Suppressor macrophage treated with lipopolysaccharide for 1 hour (primary cell): ENCODE measurements at regions not wholly inside any gene's neighbourhood (a gene's known extent, or its start where the extent isn't known, plus 50 kb on each side); places are given as distances from the start of the nearest gene placed in this dataset.

Experiments
- DNase-seq, 3 donors: peaks; one replicate each; pipeline ENCODE4 v3.0.0-alpha.2; 2020 to 2022

DNA sequence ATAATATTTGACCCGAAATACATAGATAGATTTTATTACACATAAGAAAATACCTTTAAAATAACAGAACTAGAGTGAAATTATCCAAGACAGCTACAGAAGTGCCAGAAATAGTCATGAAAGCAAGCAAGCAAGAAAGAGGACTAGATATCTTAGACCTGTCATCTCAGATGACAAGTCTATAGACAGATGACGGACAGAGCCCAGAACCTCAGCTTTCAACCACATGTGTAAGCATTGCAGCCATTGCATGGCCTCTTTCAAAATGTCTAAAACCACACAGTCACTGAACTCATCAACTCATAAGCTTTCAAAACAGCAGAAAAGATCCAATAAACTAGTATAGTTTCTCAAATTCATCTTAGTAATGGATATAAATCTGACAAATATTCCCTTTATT is 59.8 kb upstream of the FHIT start:
- no peak for DNase-seq

DNA sequence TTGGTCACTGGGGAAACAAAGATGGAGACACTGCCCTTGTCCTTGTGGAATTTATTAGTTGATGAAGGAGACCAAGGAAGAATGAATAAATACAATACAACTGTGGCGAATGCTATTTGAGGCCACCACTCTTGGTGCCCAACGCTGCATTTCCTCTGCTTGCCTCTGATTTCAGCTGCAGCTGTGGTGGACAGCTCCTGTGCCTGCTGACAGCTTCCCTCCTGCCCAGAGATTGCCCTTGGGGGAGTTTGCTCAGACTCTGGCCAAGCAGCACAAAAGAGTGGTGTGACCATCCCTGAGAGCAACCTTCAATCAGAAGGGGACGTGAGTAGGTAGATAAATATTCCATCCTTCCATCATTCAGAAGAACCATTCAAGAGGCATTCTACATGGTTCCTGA is 64.6 kb upstream of the FHIT start:
- DNase-seq, result no peak

DNA sequence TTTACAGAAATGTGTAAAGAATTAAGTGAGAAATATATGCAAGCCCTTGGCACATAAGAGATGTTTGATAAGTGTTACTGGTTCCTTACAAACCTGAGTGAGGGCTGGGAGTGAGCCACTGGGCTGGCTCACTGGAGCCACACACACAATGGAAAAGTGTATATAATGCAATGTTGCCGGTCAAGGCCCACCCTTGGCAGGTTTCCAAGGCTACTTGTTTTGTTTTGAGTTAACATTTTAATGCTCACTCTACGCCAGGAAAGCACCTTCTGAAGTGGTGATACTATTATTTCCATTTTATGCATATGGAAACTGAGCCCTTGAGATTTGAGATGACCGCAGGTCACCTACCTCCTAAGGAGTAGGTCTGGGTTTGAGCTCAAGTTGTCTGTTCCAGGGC is 71.8 kb upstream of the FHIT start:
- no peak for DNase-seq

DNA sequence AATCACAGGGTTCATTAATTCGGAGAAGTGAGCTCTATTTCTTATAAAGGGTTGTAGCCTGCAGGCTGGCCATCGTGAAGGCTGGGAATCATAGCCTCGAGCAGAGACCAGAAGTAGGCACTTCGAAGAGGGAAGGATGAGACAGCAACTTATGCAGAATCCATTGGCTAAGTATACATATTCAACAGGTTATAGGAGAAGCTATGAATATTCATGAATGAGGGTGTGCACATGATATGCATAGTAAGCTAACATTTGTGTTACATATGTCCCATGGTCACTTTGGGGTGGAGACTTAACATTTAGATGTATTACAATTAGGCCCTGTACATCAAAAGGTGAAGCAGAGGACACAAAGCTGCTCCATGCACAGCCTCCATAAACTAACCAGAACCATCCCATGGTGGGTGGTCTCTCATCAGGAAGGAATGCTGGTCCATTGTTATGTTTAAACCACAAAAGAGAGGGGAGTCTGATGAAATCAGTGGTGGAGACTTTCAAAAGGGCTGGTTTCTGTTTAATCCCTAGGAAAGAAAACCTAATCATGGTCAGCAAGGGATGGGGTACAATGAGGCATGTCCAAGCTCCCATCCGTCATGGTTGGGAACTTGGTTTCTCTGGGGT is 80.8 kb upstream of the FHIT start:
- no peak for DNase-seq

DNA sequence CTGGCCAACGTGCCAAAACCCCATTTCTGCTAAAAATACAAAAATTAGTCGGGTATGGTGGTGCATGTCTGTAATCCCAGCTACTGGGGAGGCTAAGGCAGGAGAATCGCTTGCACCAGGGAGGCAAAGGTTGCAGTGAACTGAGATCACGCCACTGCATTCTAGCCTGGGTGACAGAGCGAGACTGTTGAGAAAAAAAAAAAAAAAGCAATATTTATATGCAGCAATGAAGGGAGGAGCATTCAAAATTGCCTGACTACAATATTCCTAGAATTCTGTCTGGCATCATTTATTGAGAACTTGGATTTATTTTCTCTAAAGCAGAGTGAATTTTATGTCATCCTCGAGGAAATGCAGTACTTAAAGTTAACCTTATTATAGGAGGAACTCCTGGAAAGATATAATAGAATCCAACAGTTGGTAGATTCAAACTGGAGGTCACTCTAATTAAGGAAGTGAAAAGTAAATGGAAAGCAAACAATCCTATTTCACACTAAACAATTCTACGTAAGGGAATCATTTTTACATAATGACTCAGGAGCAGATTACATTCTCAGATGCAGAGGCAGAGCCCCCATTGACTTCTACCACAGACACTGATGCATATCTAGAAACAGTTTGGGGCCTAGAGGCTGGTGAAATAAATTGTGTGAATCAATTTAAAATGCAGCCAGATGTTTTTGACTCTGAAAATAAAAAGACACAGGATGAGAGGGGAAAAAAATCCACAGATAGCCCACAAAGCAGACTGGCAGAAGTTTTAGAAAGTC is 82.1 kb upstream of the FHIT start:
- peak in 1 of 3 donors; percentile 20 for DNase-seq

DNA sequence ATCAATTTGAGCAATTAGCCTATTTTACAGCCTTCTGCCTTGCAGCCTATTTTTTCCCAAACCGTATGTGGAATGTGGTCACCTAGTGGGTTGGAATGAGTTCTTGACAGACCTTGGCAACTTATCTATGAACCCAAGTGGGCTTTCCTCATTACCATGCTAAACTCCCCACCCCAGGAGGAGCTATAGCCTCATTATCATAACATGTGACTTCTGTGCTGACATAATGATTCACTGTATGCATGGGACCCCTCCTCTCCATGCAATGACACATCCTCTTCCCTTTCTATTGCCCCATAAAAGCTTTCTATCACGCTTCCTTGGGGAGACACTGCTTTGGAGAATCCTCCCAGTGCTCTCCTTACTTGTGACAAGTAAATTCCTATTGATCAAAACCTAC is 83.5 kb upstream of the FHIT start:
- DNase-seq, result no peak

DNA sequence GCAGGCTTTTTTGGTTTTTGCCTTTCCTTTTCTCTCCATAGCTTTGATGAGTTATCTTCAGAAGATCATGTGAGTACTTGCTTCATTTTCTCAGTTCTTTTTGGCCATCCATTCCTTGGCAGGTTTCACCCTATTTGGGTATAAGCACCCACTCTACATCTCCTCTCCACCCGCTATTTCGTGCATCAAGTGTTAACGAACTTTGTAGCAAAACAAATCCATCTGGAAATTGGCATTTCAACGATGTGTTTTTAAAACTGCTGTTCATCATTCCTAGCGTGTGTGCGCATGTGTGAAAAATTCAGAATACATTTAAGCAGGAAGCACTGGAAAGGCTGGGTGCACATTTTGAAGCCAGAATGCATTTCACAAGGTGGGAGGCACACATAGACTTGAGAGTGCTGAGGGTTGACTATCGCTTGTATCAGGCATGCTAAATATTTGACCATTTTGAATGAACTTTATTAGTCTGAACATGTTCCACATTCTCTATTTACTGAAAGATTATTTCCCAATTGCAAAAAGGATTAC is 89.7 kb upstream of the FHIT start:
- no peak for DNase-seq

DNA sequence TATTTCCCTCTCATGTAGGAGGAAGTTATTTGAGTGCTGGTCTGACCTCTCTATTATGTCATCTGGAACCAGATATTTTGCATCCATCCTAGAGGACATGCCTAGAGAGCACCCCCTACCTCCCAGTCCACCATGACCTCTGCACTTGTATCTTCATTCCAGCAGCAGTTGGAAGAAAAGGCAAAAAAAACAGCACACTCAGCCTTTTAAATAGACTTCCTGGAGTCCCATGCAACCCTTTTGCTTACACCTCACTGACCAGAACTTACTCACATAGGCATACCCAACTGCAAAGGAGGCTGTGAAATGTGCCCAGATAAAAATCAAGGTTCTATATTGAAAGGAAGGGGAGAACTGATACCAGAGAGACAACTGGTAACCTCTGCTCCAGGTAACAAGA is 92.3 kb upstream of the FHIT start:
- peak in 2 of 3 donors; percentile 11 to 13 for DNase-seq

DNA sequence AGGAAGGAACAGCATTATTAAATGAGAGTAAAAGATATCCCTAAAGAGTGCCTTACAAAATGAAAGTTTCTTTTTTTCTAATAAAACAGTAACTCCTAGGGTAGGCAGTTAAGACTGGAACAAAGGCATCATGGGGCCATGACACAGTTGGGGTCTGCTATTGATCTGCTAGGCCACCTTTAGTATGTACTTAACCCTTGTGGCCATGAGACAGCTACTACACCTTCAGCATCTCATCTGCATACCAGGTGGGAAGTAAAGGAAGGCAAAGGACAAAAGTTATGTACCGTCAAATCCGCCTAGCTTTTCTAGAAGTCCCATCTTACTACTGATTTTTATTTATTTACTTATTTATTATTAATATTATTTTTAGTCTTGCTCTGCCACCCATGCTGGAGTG is 93.8 kb upstream of the FHIT start:
- DNase-seq, result no peak

DNA sequence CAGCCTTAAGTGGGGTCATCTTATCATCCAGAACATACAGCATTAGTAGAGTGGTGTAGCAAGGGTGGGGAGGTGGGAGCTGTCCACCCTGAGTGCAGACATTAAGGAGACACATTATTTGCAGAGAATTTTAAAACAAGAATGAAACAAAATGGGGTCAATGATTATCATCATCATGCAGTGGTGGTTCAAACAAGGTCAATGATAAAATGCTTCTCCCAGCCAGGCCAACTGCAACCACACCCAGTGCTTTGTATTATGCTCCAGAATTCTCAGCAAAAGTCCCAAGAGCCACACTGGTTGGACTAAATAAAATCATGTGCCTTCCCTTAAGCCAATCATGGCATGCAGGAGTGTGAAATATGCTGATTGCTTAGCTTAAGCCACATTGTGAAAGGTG is 96.7 kb upstream of the FHIT start:
- DNase-seq, result no peak

DNA sequence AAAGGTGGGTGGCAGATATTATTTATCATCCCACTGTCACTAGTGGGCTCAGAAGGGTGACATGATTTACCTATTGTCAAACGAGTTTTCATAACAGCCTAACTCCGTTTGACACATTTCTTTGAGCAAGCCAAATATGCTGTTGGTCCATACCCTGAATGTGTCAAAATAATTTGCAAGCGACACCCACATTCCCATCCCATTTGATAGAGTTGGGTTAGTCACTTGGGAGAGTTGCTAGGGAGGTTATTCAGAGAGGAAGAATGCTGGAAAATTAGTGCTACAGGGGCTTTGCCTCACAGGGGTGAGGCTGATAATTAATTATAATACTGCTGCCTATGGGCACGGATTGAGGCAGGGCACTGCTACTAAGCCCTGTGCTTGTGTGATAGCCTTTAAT is 98.5 kb upstream of the FHIT start:
- DNase-seq, result no peak

DNA sequence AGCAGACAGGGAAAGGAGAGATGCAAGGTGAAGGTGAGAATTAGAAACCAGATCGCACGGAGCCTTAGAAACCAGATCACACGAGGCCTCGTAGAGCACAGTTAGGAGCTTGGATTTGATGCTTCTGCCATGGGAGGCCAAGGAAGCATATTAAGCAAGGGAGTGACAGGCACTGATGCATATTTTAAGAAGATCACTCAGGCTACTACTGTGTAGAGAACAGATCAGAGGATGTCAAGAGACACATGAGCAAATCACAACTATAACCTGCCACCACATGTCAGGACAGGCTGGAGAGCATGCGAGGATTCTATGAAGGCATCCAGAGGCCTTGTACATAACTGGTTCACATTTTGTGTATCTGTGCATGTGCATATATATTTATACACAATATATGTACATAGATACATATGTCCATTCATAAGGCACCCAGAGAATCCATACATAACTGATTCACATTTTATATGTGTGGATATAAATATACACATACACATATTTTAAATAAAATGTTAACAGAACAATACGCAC is 99.6 kb upstream of the FHIT start:
- no peak for DNase-seq

DNA sequence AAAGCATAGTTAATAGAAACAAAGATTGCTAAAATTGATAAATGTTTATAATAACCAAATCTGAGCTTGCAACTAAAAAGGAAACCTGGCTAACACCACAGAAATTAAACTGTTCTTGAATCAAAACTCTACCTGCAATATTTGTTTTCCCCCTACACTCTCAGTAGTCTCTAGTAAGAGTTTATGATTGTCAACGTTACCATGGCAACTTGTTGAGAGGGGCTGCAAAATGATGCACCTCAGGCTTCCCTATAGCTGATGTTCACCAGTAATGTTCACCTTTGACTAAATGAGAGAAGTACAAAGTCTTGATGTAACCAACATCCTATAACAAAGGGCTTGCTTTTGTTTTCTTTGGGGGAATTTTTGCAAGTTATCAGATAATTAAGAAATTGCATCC is 101.1 kb upstream of the FHIT start:
- DNase-seq, result no peak

DNA sequence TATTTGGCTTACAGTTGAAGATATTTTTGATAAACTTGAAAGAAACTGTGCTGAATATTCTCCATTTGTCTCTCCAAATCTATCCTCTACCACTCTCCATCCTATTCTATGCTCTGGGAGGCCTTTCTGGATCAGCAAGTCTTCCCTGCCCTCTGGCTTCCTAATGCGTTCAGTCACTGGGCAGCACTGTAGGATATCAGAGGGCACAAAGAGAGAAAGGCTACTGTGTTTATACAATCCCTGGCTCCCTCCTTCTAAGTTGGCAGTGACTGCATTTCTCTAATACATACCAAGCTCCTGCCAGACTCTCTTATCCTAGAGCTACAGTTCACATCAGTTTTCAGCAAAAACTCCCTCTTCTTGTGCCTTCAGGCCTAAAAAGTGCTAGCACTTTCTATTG is 102.1 kb upstream of the FHIT start:
- DNase-seq, result no peak

DNA sequence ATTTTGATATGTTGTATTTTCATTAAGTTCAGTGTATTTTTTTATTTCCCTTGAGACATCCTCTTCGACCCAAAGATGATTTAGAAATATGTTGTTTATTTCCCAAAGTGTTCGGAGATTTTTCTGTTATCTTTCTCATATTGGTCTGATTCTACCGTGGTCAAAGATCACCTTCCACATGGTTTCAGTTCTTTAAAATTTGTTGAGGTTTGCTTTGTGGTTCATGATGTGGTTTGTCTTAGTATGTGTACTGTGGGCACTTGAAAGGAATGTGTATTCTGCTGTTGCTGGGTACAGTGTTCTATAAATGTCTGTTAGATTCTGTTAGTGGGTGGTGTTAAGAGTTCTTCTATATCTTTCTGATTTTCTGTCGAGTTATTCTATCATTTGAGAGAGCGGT is 103.4 kb upstream of the FHIT start:
- DNase-seq, result no peak

DNA sequence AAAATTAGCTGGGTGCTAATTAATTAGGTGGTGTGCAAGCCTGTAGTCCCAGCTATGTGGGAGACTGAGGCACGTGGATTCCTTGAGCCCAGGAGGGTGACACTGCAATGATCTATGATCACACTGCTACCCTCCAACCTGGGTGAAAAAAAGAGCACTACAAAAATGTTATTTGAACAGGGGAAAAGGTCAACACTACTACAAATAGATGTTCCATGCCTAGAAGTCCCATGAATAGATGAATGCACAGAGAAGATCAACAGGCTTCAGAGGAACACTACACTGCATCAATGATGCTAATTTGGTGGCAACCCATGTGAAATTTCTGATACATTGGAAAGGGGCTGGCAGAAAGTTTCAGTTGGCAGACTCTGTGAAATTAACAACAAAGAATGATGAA is 105.4 kb upstream of the FHIT start:
- no peak for DNase-seq

DNA sequence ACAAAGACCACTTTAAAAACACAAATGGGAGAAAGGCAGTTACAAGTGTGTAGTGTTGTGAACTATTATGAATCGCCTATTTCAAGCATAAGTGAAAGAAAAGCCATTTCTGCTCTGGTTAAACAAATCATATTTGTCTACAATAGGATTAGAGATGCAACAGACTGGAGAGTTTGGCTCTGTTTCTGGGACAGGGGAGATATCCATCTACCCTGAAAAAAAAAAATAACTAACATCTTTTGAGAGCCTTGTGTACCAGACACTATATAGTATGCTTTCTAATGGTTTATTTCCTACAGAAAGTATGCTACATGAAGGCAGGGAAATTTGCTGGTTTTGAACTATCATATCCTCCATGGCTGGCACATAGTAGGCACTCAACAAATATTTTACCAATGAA is 106.7 kb upstream of the FHIT start:
- no peak for DNase-seq

DNA sequence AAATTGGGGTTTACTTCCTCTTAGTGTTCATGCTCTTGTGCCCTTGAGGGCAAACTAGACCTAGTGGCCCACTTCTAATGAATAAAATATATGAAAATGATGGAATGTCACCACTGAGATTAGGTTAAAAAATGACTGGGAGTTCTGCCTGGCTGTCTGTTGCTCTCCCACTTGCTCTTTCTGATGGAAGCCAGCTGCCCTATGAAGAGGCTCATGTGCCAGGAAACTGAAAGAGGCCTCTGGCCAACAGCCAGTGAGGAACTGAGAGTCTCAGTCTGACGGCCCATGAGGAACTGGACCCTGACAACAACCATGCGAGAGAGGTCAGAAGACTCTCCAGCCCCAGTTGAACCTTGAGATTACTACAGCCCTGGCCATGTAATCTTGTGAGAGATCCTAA is 107.1 kb upstream of the FHIT start:
- peak; percentile 78 to 82 (median 82) for DNase-seq

DNA sequence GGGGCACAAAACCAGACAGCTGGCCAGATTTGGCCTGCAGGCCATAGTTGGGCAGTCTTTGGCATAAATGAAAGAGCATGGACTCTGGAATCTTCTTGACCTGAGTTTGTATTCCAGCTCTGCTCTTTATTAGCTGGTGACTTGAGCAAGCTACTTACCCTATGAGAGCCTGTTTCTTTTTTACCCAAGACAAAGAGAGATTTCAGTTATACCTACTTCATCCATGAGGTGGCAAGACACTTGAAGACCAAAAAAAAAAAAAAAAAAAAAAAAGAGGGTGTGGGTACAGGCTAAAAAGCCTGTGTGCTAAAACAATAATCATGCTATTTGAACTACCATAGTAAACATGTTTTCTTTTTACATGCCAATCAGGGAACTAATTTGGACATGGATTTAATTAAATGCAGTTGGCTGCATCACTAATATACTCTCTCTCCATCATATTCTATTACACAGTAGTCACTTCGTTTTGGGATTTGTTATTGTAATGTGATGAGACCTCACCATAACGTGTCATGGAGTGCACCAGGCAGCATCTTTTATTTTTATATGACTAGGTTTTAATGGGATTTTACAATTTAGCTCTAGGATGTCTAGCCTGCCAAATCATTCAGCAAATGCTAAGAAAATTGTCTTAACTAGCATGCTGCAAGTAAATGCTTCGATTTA is 109.2 kb upstream of the FHIT start:
- no peak for DNase-seq

DNA sequence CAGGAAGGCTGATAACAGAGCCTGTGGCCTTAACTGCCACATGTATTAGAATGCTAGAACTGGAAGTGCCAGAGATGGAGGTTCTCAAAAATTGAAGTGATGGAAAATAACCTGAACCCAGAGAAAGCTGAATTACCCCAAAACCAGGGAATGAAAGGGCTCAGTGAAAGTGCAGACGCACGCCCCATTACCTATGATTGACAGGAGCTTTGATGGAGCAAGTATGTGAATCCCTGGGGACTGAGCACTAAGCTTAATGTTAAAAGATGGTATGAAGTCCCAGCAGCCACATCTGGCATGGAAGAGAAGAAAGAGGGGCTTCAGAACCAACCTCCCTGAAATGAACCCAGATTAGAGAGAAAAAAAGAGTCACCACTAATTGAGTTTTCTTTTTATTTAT is 118.4 kb upstream of the FHIT start:
- DNase-seq, result no peak

DNA sequence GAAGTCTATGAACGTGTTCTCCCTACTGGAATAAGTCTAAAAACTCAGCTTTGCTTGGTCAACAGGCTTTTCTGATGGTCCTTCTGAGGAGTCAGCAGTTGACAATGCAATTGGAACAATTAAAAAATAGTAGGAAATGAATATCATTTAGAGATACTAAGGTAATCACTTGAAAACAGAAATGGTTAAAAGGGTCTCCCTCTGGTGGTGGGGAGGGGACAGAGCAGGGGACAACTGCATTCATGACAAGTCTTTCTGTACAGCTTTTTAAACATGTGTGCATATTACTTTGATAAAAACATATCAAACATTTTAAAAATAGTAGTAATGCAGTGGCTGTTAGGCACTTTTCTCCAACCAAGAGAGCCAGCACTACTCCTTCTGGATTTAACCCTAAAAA is 119.9 kb upstream of the FHIT start:
- DNase-seq, result peak in 2 of 3 donors; percentile 18 to 28

DNA sequence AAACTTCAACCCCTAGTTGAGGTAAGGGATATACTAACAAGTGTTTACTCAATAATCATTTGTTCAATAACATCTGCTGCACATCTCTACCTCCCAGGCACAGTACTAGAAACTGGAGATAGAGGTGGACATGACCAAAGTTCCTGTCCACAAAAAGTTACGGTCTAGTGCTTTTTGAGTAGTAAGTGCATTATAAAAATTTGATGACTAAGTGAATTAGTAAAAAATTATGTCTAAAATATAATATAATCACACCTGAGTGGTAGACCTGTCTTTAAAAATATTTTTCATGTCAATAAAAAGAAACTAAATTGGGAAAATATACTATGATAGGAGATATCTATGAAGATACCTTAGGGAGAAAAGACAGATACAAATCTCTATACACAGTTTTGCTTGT is 121.5 kb upstream of the FHIT start:
- no peak for DNase-seq

DNA sequence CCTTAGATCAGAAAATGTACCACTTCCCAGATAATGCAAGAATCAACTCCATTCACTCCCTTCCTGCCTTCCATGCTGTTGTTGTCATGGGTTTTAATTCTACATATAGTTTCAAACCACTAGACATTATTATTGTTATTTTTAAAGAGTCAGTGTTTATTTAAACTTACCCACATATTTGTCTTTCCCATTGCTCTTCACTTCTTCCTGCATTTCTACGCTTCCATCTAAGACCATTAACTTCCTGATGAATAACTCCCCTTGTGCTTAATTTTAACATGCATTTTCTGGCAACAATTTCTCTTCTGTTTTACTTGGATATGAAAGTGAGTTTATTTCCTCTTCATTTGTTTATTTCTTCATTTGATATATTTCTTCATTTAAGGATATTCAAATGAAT is 127.1 kb upstream of the FHIT start:
- DNase-seq, result no peak
